Esophagus muscularis mucosa (tissue), 3 donors: ENCODE measurements at regions not wholly inside any gene's neighbourhood (a gene's known extent, or its start where the extent isn't known, plus 50 kb on each side); places are given as distances from the start of the nearest gene placed in this dataset.

ENCODE experiments used
- POLR2A ChIP-seq: fragments of 450-650 bp; IDR thresholded peaks from one replicate; pipeline ENCODE4 v1.6.1; 2017; ENCODE audit warnings: antibody characterized with exemption, moderate library complexity, mild to moderate bottlenecking, low read depth
- POLR2AphosphoS5 ChIP-seq, 2 donors: sonication (generic); formaldehyde crosslinking; IDR thresholded peaks; one replicate each; pipeline ENCODE4 v1.6.1; 2017; ENCODE audit warnings: antibody characterized with exemption in 2 of 2
- TF ChIP-seq, protein P1 (sequence below), 3 experiments: fragments of 200-600 bp in 2 of 3; fragments of 450-650 bp in 1 of 3; sonication (generic) in 2 of 3; IDR thresholded peaks; one replicate each; pipeline ENCODE4 v1.5.1; 2017 to 2019; ENCODE audit warnings: antibody characterized with exemption in 3 of 3, mild to moderate bottlenecking in 2 of 3, moderate library complexity in 1 of 3

DNA sequence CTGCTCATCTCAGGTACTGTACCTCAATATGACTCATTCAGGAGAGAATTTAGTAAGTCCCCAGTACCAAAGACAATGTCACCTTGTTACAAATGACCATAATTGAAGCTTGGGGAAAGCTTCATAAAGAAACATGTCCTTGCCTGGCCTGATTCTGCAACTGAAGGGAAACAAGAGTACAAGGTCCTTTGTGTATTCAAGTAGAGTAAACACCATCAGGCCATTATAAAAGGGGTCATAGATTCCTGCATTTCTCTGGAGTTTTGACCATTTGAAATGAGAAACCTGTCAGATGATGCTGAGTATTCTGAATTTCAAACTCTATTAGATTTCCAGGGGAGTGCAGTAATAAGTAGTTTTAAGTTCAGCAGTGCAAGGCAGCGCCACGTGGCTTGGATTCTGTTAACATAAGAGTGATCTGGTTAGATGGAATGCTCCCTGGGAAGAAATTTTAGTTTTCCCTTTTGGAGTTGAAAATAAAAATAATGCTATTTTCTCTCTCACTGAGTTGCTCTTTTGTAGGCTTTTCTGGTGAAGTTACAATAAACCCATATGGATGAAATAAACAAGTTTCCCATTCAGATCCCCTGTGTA lies 1054.3 kb downstream of the EPHA7 start:
- TF ChIP-seq POLR2A (no peak), POLR2AphosphoS5 (IDR thresholded peaks at IDR 0.05) (no peak)
- TF ChIP-seq, protein P1, sequence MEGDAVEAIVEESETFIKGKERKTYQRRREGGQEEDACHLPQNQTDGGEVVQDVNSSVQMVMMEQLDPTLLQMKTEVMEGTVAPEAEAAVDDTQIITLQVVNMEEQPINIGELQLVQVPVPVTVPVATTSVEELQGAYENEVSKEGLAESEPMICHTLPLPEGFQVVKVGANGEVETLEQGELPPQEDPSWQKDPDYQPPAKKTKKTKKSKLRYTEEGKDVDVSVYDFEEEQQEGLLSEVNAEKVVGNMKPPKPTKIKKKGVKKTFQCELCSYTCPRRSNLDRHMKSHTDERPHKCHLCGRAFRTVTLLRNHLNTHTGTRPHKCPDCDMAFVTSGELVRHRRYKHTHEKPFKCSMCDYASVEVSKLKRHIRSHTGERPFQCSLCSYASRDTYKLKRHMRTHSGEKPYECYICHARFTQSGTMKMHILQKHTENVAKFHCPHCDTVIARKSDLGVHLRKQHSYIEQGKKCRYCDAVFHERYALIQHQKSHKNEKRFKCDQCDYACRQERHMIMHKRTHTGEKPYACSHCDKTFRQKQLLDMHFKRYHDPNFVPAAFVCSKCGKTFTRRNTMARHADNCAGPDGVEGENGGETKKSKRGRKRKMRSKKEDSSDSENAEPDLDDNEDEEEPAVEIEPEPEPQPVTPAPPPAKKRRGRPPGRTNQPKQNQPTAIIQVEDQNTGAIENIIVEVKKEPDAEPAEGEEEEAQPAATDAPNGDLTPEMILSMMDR (IDR thresholded peaks at IDR 0.05) = no peak
